ENCODE measurements at regions not wholly inside any gene's neighbourhood (a gene's known extent, or its start where the extent isn't known, plus 50 kb on each side); places are given as distances from the start of the nearest gene placed in this dataset.

- Histone ChIP-seq H3K36me3 (ENCODE audit: control insufficient read depth, insufficient read depth, low read length) (no peaks in the 10 kb centered on the region), H3K27me3 (ENCODE audit: control insufficient read depth, insufficient read depth, low read length) (no peaks in the 10 kb centered on the region), H3K9me3 (ENCODE audit: control insufficient read depth, insufficient read depth, low read length) (no peaks in the 10 kb centered on the region), H3K4me3 (ENCODE audit: low read depth, low read length) (no peak overlapping the region), H3K9ac (ENCODE audit: low read depth, low read length) (no peak overlapping the region), H3K4me1 (ENCODE audit: control insufficient read depth, insufficient read depth, low read length) (no peaks in the 10 kb centered on the region)
These were observed 70.6 kb upstream of the TCF21 start for GRCh38 chr6:133818320-133818719.

GRCh38 chr6:133820208-133820607 lies 68.7 kb upstream of the TCF21 start:
- Histone ChIP-seq H3K4me3 (ENCODE audit: low read depth, low read length) (no peak overlapping the region), H3K9me3 (ENCODE audit: control insufficient read depth, insufficient read depth, low read length) (no peaks in the 10 kb centered on the region), H3K36me3 (ENCODE audit: control insufficient read depth, insufficient read depth, low read length) (no peaks in the 10 kb centered on the region), H3K27me3 (ENCODE audit: control insufficient read depth, insufficient read depth, low read length) (no peaks in the 10 kb centered on the region), H3K4me1 (ENCODE audit: control insufficient read depth, insufficient read depth, low read length) (no peaks in the 10 kb centered on the region), H3K9ac (ENCODE audit: low read depth, low read length) (no peak overlapping the region)

- H3K36me3 ChIP-seq (ENCODE audit: control insufficient read depth, insufficient read depth, low read length): no peaks in the 10 kb centered on the region
- H3K4me3 ChIP-seq (ENCODE audit: low read depth, low read length): no peak overlapping the region
- H3K4me1 ChIP-seq (ENCODE audit: control insufficient read depth, insufficient read depth, low read length): no peaks in the 10 kb centered on the region
- no peaks in the 10 kb centered on the region for H3K9me3 ChIP-seq (ENCODE audit: control insufficient read depth, insufficient read depth, low read length)
- H3K27me3 ChIP-seq (ENCODE audit: control insufficient read depth, insufficient read depth, low read length): no peaks in the 10 kb centered on the region
- no peak overlapping the region for H3K9ac ChIP-seq (ENCODE audit: low read depth, low read length)
These were observed 61.1 kb upstream of the TCF21 start for GRCh38 chr6:133827766-133828165.

- H3K9me3 ChIP-seq (ENCODE audit: control insufficient read depth, insufficient read depth, low read length): no peaks in the 10 kb centered on the region
- H3K36me3 ChIP-seq (ENCODE audit: control insufficient read depth, insufficient read depth, low read length): no peaks in the 10 kb centered on the region
- H3K27me3 ChIP-seq (ENCODE audit: control insufficient read depth, insufficient read depth, low read length): no peaks in the 10 kb centered on the region
- H3K9ac ChIP-seq (ENCODE audit: low read depth, low read length): no peak overlapping the region
- H3K4me3 ChIP-seq (ENCODE audit: low read depth, low read length): no peak overlapping the region
- H3K4me1 ChIP-seq (ENCODE audit: control insufficient read depth, insufficient read depth, low read length): peaks cover 3% of the 10 kb centered on the region
These were observed 55.0 kb upstream of the TCF21 start for GRCh38 chr6:133833949-133834359.

GRCh38 chr6:133834472-133835170 lies 54.3 kb upstream of the TCF21 start:
- Histone ChIP-seq H3K9me3 (ENCODE audit: control insufficient read depth, insufficient read depth, low read length) (no peaks in the 10 kb centered on the region), H3K27me3 (ENCODE audit: control insufficient read depth, insufficient read depth, low read length) (no peaks in the 10 kb centered on the region), H3K4me3 (ENCODE audit: low read depth, low read length) (no peak overlapping the region), H3K4me1 (ENCODE audit: control insufficient read depth, insufficient read depth, low read length) (peaks cover 3% of the 10 kb centered on the region), H3K9ac (ENCODE audit: low read depth, low read length) (no peak overlapping the region), H3K36me3 (ENCODE audit: control insufficient read depth, insufficient read depth, low read length) (no peaks in the 10 kb centered on the region)

- H3K36me3 ChIP-seq (ENCODE audit: control insufficient read depth, insufficient read depth, low read length): no peaks in the 10 kb centered on the region
- H3K9me3 ChIP-seq (ENCODE audit: control insufficient read depth, insufficient read depth, low read length): no peaks in the 10 kb centered on the region
- H3K9ac ChIP-seq (ENCODE audit: low read depth, low read length): no peak overlapping the region
- H3K27me3 ChIP-seq (ENCODE audit: control insufficient read depth, insufficient read depth, low read length): no peaks in the 10 kb centered on the region
- no peak overlapping the region for H3K4me3 ChIP-seq (ENCODE audit: low read depth, low read length)
- H3K4me1 ChIP-seq (ENCODE audit: control insufficient read depth, insufficient read depth, low read length): peaks cover 3% of the 10 kb centered on the region
These were observed 53.0 kb upstream of the TCF21 start for GRCh38 chr6:133835901-133836300.

- H3K9ac ChIP-seq (ENCODE audit: low read depth, low read length): no peak overlapping the region
- no peaks in the 10 kb centered on the region for H3K9me3 ChIP-seq (ENCODE audit: control insufficient read depth, insufficient read depth, low read length)
- peak overlapping the region; percentile 33 for H3K4me3 ChIP-seq (ENCODE audit: low read depth, low read length)
These were observed 51.0 kb upstream of the TCF21 start for GRCh38 chr6:133837801-133838349.

More at GRCh38 chr6:133837801-133838349, 51.0 kb upstream of the TCF21 start:
- peaks cover 3% of the 10 kb centered on the region for H3K4me1 ChIP-seq (ENCODE audit: control insufficient read depth, insufficient read depth, low read length)
- no peaks in the 10 kb centered on the region for H3K36me3 ChIP-seq (ENCODE audit: control insufficient read depth, insufficient read depth, low read length)
- H3K27me3 ChIP-seq (ENCODE audit: control insufficient read depth, insufficient read depth, low read length): no peaks in the 10 kb centered on the region

Data from iPS-15b (cell line).